Keratinocyte (primary cell): ENCODE measurements at regions not wholly inside any gene's neighbourhood (a gene's known extent, or its start where the extent isn't known, plus 50 kb on each side); places are given as distances from the start of the nearest gene placed in this dataset.

Experiments
- DNase-seq: peaks from one replicate; pipeline ENCODE4 v3.0.0-alpha.2; 2011; ENCODE audit warnings: low read depth, missing footprints, low spot score
- FAIRE-seq: peaks from 2 replicates; lab custom pipeline; 2011; peaks lifted over from hg19 to GRCh38; lab: Jason Lieb, UNC
- H2AFZ ChIP-seq: 2 replicates; pipeline ENCODE4 v1.6.0; 2012; ENCODE audit warnings: low read length, control low read depth, inconsistent platforms; ENCODE audit not compliant: control insufficient read depth
- H3K27ac ChIP-seq: 2 replicates; pipeline ENCODE4 v1.5.1; 2011; ENCODE audit warnings: low read length; ENCODE audit not compliant: control insufficient read depth, insufficient read depth
- H3K27me3 ChIP-seq: 3 replicates; pipeline ENCODE4 v1.6.0; 2011; ENCODE audit warnings: low read length; ENCODE audit not compliant: control insufficient read depth, insufficient read depth; ENCODE audit errors: extremely low read depth
- H3K36me3 ChIP-seq, 2 experiments: 2 replicates in 1 of 2; 3 replicates in 1 of 2; pipeline ENCODE4 v1.5.1; 2011; ENCODE audit warnings: low read length in 2 of 2, mild to moderate bottlenecking in 1 of 2; ENCODE audit not compliant: control insufficient read depth in 2 of 2, insufficient read depth in 2 of 2; ENCODE audit errors: extremely low read depth in 1 of 2
- H3K4me1 ChIP-seq: 3 replicates; pipeline ENCODE4 v1.5.1; 2011; ENCODE audit warnings: low read length; ENCODE audit not compliant: control insufficient read depth, insufficient read depth; ENCODE audit errors: extremely low read depth
- H3K4me2 ChIP-seq: 3 replicates; pipeline ENCODE4 v1.6.0; 2011; ENCODE audit warnings: low read depth, low read length; ENCODE audit not compliant: control insufficient read depth, insufficient read depth; ENCODE audit errors: extremely low read depth
- H3K4me3 ChIP-seq, 3 experiments: fragments of 200-600 bp in 1 of 3; sonication (generic) in 1 of 3; 2 replicates in 2 of 3; 3 replicates in 1 of 3; pipeline ENCODE4 v1.5.1; 2011 to 2016; ENCODE audit warnings: low read length in 3 of 3, mild to moderate bottlenecking in 3 of 3, control low read depth in 2 of 3, inconsistent platforms in 1 of 3, low read depth in 1 of 3, mixed read lengths in 1 of 3, mixed run types in 1 of 3, moderate library complexity in 1 of 3; ENCODE audit not compliant: control insufficient read depth in 2 of 3, insufficient read depth in 2 of 3; ENCODE audit errors: extremely low read depth in 1 of 3
- H3K79me2 ChIP-seq: 2 replicates; pipeline ENCODE4 v1.6.0; 2012; ENCODE audit warnings: low read length; ENCODE audit not compliant: control insufficient read depth, insufficient read depth
- H3K9ac ChIP-seq: 3 replicates; pipeline ENCODE4 v1.6.0; 2011; ENCODE audit warnings: low read length; ENCODE audit not compliant: control insufficient read depth, insufficient read depth; ENCODE audit errors: extremely low read depth
- H3K9me1 ChIP-seq: 3 replicates; pipeline ENCODE4 v1.6.0; 2011; ENCODE audit warnings: low read length; ENCODE audit not compliant: control insufficient read depth, insufficient read depth; ENCODE audit errors: extremely low read depth
- H3K9me3 ChIP-seq: 2 replicates; pipeline ENCODE4 v1.5.1; 2012; ENCODE audit warnings: low read depth, low read length; ENCODE audit not compliant: control insufficient read depth
- H4K20me1 ChIP-seq: 3 replicates; pipeline ENCODE4 v1.6.0; 2011; ENCODE audit warnings: low read length; ENCODE audit not compliant: control insufficient read depth, insufficient read depth; ENCODE audit errors: extremely low read depth
- CTCF ChIP-seq, 3 experiments: IDR thresholded peaks in 1 of 3; conservative IDR thresholded peaks in 1 of 3; optimal IDR thresholded peaks in 1 of 3; 2 replicates in 2 of 3; 3 replicates in 1 of 3; pipeline versions ENCODE3 to v1.5.1; 2011; ENCODE audit warnings: low read length in 3 of 3, mild to moderate bottlenecking in 3 of 3, moderate library complexity in 2 of 3, control low read depth in 1 of 3, inconsistent platforms in 1 of 3; ENCODE audit not compliant: insufficient read depth in 2 of 3; ENCODE audit errors: extremely low read depth in 1 of 3
- EZH2 ChIP-seq: IDR thresholded peaks from one replicate; pipeline ENCODE4 v1.6.1; 2012; ENCODE audit warnings: inconsistent platforms, mild to moderate bottlenecking, low read length, moderate library complexity
- dilution Hi-C: fragments of 300-500 bp; cut with MboI; formaldehyde crosslinking; loops from one replicate; pipeline ENCODE4 v1.7.0; 2020; ENCODE audit warnings: low sequenced_read_pairs; ENCODE audit not compliant: extremely low pct_ligation_motif_present

- no peak for DNase-seq
Observed at GRCh38 chr18:41872206-41872605, 82.8 kb upstream of the PIK3C3 start.

GRCh38 chr18:41871229-41872000, 83.6 kb upstream of the PIK3C3 start:
- Histone ChIP-seq H2AFZ (peak overlapping the region; percentile 42), H3K27me3 (no peaks in the 10 kb centered on the region), H3K36me3 (no peaks in the 10 kb centered on the region), H3K4me1 (peaks cover 58% of the 10 kb centered on the region), H3K4me2 (peak overlapping the region; percentile 83), H3K9me3 (no peaks in the 10 kb centered on the region), H3K27ac (peak overlapping the region; percentile 69), H3K9me1 (no peaks in the 10 kb centered on the region), H4K20me1 (no peaks in the 10 kb centered on the region), H3K79me2 (no peaks in the 10 kb centered on the region), H3K4me3 (peak overlapping the region in 1 of 3 experiments; percentile 54), H3K9ac (no peak overlapping the region)
- peak; percentile 72 for FAIRE-seq
- dilution Hi-C loops: no loop called here
- no peak for TF ChIP-seq EZH2
- no peak for TF ChIP-seq CTCF (optimal IDR thresholded peaks at IDR 0.05 in 1 of 3, IDR thresholded peaks at IDR 0.05 in 1 of 3, conservative IDR thresholded peaks at IDR 0.05 in 1 of 3; ENCODE audit: extremely low read depth in 1 of 3, insufficient read depth in 2 of 3, low read length in 3 of 3)
- DNase-seq: no peak

More at GRCh38 chr18:41872206-41872605, 82.8 kb upstream of the PIK3C3 start:
- no peaks in the 10 kb centered on the region for H3K9me1 ChIP-seq
- H3K27ac ChIP-seq: peak overlapping the region; percentile 69
- H2AFZ ChIP-seq: no peak overlapping the region
- peak; percentile 68 for FAIRE-seq
- no peak overlapping the region for H3K4me2 ChIP-seq
- no peaks in the 10 kb centered on the region for H4K20me1 ChIP-seq
- no peaks in the 10 kb centered on the region for H3K27me3 ChIP-seq
- no peak overlapping the region for H3K4me3 ChIP-seq
- dilution Hi-C loops: no loop called here
- H3K9me3 ChIP-seq: no peaks in the 10 kb centered on the region
- H3K79me2 ChIP-seq: no peaks in the 10 kb centered on the region
- no peak overlapping the region for H3K9ac ChIP-seq
- no peak for TF ChIP-seq CTCF (optimal IDR thresholded peaks at IDR 0.05 in 1 of 3, IDR thresholded peaks at IDR 0.05 in 1 of 3, conservative IDR thresholded peaks at IDR 0.05 in 1 of 3; ENCODE audit: extremely low read depth in 1 of 3, insufficient read depth in 2 of 3, low read length in 3 of 3)
- TF ChIP-seq EZH2: no peak
- H3K4me1 ChIP-seq: peaks cover 58% of the 10 kb centered on the region
- no peaks in the 10 kb centered on the region for H3K36me3 ChIP-seq
